HG03095 (cell line): ENCODE measurements at regions not wholly inside any gene's neighbourhood (a gene's known extent, or its start where the extent isn't known, plus 50 kb on each side); places are given as distances from the start of the nearest gene placed in this dataset.
"Not testable (repeated sequence)": the region's sequence is repeated elsewhere in the genome, so short reads cannot be mapped to it uniquely, and the experiment has no call there.

Experiments used
- ATAC-seq: cut with Tn5 transposase; IDR thresholded peaks from one replicate; pipeline ENCODE4 v1.9.1; 2021; ENCODE audit warnings: moderate library complexity; ENCODE audit not compliant: unreplicated experiment

DNA sequence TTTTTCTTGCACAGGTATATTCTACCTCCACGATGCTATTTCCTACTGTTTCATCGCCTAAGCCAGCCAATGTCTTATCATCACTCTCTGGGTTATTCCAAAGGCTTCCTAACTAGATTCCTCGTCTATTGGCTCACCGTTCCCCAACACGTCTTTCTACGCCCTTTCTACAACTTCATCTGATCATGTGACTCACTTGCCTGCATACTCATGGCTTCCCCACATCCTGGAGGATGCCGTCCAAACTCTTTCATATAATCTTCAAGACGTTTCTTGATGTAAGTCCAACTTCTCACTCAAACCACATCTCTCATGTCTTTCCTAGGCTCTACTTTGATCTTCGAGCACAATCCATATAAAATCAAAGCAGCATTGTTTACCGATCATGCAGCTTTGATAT lies 322.0 kb upstream of the PPARGC1A start:
- no peak for ATAC-seq

DNA sequence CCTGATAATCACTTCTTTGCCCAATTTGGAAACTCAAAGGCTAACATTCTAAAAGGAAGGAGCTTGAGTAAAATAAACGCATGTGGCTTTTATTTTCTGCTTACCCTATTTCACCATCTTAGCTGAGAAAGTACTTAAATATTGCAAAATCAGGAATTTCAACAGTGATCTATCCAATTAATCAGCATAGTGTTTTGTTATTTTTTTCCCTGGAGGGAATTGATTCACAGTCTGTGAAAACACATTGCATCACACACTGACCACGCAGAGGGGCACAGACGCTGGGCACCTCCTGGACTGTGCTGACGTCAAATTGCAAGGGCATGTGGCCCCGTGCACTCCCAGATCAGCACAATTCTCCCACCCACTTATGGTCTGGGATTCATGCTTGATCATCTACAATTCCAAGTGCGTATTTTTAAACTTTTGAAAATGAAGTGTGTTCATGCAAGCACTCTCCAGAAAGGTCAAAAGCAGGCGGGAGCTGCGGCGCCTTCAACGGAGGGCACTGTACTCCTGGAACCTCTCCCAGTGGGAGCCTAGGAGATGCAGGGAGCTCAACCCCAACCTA lies 320.6 kb upstream of the PPARGC1A start:
- no peak for ATAC-seq

DNA sequence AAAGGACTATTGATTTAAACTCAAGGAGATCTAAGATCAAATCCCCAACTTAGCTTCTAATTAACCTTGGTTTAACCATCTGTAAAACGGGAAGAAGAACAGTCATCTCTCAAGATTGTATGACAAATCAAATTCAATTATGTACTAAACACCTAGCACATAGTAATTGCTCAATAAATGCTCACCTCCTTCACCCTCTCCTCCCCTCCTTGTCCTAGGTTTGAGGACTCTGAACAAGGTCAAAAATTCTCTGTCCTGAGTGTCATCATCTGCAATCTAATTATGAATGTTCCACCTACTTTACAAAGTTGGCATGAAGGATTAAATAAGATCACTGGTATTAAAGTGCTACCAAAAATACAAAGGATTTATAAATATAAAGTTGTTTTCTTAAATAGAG lies 320.1 kb upstream of the PPARGC1A start:
- no peak for ATAC-seq

DNA sequence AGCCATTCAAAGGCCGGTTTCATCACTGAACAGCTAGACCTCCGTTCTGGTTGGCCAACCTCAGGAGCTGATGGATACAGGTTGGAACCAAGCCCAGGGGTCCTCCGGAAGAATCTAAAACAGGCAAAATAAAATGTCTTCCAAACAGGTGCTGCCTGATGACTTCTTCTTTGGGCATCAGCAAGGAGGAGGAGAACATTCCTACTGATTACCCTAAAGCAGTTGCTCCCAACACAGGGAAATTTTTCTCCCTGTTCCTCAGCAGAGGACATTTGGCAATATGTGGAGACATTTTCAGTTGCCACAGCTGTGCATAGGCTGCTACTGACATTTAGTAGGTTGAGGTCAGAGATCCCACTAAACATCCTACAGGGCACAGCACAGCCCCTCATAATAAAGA lies 319.3 kb upstream of the PPARGC1A start:
- ATAC-seq = no peak

DNA sequence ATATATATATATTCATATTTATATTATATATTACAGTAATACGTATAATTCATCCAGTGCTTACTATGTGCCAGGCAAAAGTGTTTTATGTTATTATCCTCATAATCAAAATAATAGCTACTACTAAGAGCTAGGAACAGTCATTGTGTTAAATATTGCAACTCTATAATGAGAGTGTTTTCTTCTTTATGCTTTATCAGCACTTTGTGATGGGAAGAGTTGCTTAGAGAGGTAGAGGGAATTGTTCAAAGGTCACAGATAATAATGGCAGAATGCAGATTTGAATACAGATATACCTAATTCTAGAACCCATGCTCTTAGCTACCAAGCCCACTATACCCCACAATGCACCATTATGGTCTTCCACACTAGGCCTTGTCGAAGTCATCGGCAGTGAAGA lies 318.8 kb upstream of the PPARGC1A start:
- ATAC-seq = no peak

DNA sequence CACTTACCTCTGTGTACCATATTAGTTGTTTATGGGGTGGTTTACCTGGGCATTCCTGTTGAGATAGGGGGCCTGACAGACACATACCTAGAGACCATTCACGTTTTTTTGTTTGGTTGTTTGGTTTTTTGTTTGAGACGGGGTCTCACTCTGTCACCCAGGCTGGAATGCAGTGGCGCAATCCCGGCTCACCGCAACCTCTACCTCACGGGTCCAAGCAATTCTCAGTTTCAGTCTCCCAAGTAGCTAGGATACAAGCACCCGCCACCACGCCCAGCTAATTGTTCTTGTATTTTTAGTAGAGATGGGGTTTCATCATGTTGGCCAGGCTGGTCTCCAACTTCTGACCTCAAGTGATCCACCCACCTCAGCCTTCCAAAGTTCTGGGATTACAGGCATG lies 314.9 kb upstream of the PPARGC1A start:
- ATAC-seq = not testable (repeated sequence)

DNA sequence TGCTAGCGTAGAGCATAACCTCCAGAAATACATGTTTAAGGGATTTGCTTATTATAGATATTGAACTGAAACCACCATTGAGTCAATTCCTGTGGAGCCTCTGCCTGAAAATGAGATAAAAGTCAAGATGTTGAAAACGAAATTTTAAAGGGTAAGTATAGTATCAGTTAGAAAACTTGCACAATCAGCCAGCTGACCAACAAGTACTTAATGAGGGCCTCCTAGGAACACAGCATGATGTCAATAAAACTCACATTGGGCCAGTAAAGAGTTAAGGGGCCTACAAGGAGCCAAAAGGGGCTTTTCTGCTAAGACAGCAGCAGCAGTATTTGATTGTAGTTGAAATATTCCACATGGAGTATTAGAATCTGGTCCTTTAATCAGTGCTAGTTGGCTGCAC lies 314.1 kb upstream of the PPARGC1A start:
- no peak for ATAC-seq

DNA sequence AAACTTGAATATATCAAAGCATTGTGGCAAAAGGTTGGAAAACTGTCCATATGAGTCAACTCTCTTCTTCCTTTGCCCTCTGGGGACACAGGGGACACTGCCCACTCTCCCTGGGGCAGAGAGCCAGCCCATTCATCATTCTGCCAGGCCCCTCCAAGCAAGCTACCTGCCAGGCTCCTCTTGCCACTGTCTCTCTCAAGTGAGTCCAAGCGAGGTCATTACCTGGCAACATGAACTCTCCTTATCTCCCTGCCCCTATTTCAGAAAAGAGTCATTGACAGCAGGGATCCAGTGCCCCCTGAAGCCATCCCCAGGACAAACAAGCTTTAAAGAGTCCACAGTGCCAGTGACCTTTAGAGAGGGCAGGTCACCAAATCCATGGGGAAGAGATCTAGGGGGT lies 312.7 kb upstream of the PPARGC1A start:
- no peak for ATAC-seq

DNA sequence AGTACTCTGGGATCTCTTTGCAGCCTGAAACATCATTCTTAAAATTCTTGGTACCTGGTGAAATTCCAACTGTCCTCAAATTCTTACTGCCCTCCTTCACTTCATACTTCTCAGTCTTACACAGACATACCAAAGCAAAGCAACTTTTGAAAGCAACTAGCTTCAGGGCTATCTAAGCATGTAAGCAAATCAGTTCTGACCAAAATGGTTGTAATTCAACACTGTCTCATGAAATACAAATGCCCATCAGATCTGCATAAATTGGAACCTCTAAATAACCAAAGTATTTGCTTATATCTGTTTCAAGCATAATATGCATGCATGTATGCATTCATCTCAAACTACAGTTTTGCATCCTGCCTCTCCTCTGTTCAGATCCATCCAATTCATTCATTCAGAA lies 308.1 kb upstream of the PPARGC1A start:
- no peak for ATAC-seq

DNA sequence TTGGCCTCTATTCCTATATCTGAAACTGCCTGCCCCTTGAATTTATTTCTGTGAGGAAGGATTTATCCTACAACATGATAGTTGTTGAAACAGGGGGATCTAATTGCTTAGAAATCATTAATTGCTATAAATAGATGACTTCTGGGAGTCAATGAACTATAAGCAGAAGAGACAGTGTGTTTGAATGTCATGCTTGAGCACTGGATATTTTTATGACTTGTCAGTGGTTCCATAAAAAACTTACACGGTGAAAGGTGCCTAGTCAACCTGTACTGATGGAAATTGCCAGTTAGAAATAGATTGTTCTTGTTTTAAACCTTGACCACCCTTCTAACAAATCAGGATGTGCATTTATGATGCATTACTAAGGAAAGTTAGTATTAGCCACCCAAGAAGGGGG lies 306.9 kb upstream of the PPARGC1A start:
- no peak for ATAC-seq

DNA sequence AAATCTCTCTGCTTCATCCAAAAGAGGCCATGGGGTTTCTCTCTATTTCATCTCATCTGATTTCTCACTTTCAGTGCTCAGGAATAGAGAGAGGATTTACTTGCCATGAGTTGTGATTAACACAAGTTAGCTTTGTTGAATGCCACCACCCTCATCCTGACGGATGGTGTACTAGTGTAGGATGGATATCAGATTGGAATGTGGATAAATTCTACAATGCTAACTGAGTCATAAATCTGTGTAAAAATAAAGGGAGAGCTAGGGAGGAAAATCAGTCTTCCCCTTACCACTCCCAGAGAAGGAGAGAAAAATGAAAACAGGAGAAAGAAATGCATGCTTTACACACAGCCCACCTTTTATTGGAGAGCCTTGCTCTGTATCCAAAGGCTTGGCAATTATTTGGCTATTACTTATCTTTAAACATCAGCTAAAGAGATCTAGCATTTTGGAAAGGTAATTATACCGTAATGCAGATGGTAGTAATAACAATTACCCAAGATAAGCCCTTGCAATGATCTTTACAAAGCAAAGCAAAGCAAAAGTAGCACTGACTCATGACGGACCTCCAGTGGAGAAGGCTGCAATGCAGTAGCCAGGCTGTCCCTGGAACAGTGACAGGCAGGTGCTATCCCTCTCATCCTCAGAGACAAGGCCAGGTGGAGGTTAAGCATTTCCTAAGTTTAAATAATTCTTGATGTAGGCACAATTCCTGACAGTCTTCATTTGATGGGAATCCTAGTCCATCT lies 306.3 kb upstream of the PPARGC1A start:
- no peak for ATAC-seq

DNA sequence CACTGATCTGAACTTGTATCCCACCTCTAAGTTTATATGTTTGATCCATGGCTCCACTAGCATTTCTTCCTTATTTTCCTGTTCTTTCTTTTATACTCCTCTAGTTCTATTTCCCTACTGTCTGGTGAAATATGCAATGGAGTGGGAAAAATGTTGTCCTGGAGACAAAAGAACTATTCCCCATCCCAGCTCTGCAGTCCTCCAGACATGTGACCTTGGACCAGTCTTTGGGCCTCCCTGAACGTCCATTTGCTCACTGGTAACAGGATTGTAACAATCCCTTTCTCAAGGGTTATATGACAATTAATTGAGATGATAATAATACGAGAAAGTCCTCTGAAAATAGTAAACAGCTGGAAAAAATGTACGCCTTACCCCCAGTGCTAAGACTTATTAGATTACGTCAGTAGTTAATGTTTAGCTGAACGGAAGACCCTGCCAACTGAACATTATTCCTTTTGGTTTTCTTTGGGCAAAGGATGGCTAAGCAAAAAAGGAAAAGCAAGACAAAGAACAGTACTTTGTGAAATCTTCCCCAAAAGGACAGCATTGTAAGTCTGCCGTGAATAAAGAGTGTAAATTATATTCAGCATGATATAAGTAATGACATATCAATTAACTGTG lies 302.3 kb upstream of the PPARGC1A start:
- no peak for ATAC-seq

DNA sequence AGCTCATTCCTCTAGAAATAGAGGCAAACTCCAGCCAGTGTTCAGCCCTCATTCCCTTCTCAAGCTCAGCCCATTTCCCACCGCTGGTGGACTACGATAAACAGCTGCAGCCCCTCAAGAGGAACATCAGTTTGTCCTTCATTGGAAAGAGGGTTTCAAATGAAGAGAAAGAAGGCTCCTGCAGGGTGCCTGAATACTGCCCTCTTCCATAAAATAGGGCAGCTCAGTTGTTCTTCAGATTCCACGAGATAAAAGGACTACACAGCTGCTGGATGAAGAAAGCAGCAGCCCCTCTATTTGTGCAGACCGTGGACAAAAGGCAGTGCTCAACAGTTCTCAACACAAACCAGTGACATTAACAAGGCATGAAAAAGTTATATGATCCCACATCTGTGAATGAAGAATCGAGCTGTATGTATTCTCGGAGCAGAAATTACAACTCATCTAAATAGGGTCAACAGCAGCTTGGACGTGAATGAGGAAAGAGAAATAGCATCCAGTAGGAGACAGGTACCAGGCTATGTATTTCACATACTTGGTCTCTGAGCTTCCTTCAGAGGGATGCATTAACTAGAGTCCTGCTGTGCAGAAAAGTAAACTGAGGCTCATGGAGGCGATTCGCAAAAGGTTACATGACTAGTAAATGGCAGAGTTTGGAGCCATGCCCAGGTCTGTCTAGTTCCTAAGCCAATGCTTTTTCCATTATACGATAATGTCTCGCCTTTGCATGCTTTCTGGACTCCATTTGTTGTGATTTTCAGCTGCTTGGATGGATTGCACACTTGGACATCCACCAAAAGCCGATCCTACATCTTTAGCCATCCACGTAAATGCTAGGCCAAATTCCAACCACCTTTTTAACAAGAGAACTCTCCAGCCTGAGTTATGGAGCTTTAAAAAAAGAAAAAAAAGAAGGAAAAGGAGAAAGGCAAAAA lies 301.2 kb upstream of the PPARGC1A start:
- ATAC-seq = no peak

DNA sequence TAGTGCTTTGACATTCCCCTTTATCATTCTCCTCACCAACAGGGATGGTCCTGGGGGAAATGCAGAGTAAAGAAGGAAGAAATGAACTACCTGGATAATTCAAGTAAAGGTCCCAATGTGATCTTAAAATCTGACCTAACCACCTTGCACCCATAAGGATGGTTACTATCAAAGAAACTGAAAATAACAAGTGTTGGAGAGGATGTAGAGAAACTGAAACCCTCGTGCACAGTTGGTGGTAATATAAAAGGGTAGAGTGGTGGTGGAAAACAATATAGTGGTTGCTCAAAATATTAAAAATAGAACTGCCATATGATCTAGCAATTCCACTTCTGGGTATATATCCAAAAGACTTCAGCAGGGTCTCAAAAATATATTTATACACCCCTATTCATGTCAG lies 298.6 kb upstream of the PPARGC1A start:
- ATAC-seq = no peak

DNA sequence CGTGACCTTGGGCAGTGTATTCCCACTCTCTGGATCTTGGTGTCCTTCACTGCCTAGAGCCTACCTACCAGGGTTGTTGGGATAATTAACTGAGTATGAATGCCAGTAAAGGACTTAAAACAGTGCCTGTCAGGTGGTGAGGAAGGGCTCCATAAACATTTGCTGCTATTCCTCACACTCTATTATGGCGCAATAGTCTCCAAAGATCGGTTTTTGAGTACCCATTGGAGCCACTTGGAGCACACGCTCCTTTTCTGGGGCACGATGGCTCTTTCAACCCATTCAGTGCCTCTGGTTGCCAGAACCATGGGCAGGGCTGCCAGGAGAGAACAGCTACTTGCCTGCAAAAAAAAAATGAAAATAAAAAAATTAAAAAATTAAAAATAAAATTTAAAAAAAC lies 296.6 kb upstream of the PPARGC1A start:
- ATAC-seq = no peak

DNA sequence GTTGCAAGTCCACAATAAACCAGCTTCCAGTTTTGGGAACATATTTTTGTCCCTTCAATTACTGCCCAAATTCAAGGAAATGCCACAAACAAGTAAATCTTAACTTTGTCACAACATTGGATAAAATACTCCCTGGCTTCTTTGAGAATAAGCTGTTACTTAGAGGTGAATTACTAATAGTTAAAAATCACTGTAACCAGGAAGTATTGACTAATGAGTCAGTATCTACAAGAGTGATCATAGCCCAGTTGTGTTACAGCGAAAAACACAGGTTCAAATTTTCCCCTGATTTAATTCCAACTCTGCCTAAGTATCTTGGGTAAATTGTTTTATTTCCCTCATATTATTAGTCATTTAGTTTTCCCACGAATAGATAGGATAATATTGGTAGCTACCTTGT lies 291.2 kb upstream of the PPARGC1A start:
- ATAC-seq = no peak

DNA sequence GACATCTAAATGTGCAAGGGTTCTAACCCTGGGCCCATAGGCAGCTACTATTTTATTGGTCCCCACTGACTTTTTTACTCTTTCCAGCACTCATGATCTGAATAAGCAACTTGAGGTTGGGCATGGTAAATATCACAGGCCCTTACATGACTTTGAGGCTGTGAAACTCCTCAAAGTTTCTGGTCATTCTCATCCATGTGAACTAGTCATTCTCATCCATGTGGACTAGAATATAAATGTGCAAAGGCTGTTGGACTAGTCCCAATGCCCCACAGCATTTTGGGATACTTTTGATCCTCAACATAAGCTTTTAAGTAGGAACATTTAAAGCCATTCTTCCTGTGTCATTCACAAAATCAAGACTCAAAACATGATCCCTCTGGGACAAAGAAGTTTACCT lies 290.7 kb upstream of the PPARGC1A start:
- ATAC-seq = no peak

DNA sequence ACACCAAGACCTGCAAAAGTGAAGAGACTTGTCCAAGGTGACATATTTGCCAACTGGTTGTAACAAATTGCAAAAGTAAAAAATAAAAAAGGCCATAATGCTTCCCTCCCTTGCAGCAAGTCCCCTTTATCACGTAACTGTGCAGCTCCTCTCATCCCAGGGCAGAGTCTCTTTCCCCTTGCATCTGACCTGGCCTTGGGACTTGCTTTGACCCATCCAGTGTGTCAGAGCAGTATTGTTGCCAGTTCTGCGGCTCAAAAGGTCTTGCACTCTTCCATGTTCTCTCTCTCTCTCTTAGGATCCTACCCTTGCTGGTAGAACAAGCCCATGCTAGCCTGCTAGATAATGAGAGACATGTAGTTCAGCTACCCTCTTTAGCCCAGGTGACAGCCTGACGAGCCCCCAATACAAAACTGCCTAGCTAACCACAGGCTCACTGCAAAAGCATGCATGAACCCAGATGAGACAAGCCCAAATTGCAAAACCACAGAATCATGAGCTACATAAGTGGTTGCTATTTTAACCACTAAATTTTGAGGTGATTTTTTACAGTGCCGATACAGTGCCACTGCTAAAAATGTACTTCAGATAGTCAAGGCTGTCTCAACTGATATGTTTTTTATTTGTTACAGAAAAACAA lies 289.5 kb upstream of the PPARGC1A start:
- no peak for ATAC-seq

DNA sequence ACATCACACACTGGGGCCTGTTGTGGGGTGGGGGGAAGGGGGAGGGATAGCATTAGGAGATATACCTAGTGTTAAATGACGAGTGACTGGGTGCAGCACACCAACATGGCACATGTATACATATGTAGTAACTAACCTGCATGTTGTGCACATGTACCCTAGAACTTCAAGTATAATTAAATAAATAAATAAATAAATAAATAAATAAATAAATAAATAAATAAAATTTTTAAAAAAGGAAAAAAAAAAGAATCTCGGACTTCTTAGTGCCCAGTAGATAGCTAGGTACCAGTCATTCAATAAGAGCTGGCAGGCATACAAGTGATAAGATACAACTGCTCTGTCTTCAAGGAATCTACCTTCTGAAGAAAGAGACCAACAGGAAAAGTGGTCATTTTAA lies 287.6 kb upstream of the PPARGC1A start:
- not testable (repeated sequence) for ATAC-seq

DNA sequence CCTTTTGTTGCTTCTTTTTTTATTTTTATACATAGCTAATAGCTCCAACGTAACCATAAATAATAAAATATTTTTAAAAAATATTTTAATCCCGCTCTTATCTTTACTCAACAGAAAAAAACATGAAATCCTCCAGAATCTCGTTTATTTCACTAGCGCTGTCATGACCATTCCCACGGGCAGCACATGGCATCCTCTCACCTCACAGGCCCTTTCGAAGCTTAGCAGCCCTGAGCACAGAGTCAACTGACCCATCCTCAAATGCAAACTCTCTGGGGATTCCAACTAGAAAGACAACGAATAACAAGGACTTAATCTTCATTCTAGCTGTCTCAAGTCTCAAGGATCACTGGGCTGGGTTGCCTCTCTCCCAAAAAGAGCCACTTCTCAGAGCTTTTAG lies 285.9 kb upstream of the PPARGC1A start:
- ATAC-seq = no peak

DNA sequence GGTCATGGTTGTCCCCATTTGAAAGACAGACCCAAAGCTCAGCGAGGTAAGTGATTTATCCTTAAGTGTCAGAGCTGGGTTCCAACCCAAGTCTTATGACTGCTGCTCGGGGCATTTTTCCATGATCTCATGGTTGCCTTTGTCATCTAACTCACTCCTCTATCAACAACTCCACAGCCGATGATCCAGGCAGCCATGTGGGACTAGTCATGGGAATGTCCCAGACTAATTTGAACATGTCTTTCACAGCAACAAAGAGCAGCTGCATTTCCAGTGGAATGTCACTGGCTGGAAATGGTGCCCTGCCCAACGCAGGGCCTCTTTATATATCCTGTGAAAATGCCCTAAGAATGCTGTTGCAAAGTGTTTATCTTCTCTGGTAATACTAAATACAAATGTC lies 284.8 kb upstream of the PPARGC1A start:
- no peak for ATAC-seq
